ENCODE measurements at regions not wholly inside any gene's neighbourhood (a gene's known extent, or its start where the extent isn't known, plus 50 kb on each side); places are given as distances from the start of the nearest gene placed in this dataset.
"Not testable (repeated sequence)": the region's sequence is repeated elsewhere in the genome, so short reads cannot be mapped to it uniquely, and the experiment has no call there.

DNA sequence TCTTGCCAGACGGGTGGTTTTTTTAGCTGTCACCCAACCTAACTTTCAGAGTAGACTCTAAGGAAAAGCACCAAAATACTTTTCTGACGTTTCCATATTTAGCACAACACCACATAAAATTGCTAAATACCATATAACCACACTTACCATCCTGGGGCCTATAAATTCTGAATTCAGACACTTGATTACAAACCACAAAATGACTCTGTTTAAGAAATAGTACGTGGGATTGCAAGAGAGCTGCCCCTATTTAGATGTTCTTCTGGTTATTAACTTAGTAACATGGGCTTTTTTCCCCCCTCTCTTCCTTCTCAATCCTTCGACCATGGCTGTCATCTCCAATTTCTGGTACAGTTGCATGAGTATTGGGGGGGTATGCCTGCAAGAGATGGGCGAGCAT is 287.7 kb downstream of the BMP4 start:
- no peak for DNase-seq (ENCODE audit: low spot score)

DNA sequence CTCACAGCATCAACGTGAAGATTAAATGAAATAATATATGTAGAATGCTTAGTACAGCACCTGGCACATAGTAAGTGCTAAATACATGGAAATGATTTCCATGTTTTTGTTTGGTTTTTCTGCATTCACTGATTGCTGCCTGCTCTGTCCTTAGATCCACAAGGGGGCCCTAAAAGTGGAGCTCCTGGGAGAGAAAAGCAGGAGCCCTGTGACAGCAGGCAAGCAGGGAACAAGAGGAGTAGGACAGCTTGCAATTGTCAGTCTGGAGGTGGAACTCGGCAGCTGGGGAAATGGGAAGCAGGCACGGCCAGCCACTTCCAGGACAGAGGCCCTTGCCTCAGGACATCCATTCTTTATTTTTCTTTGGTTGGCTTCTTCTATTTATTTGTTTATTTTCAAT is 292.9 kb downstream of the BMP4 start:
- DNase-seq (ENCODE audit: low spot score), result no peak

DNA sequence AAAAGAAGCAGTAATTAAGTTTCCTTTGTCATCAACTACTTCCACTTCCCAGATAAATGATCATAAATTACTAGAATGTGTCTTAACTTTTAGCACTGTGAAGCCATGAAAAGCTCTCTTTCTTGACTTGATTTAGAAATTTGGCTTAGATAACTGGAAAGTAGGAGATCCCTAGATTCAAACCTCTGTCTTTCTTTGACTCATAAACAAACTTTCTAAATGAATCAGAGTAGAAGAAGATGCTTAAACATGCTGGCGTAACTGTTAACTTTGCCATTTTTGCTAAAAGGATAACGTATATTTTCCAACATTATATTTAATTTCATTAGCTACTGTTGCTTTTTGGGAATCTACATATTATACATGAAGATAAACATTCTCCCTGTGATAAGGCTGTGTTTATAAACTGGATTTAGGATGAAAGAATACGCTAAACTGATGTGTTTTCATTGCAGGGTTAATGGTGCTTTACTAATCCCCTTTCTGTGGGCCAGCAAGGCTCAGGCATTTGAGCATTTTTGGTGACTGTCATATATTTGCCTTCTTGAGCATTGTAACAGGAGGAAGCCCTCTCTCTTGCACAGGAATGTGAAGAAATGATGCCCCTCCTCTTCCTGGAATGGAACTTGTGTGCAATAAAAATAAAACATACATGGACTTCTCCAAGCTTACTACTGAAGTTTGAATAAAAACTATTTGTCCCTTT is 301.4 kb downstream of the BMP4 start:
- no peak for DNase-seq (ENCODE audit: low spot score)

DNA sequence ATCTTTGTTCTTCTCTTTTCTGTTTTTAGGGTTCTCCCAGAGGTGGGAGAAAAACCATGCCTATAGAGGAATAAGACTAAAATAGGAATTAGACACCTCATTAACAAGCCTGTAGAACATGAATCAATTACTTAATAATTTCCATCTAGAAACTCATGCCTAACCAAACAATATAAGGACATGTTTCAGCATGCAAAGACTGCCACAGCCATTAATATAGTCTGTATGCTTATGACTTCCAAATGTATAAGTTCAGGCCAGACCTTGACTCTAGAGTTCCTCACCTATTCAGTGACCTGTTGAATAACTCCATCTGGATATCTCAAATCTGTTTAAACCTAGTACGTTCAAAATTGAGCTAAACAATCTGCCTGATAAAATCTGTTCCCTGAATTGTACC is 304.6 kb downstream of the BMP4 start:
- DNase-seq (ENCODE audit: low spot score), result no peak

DNA sequence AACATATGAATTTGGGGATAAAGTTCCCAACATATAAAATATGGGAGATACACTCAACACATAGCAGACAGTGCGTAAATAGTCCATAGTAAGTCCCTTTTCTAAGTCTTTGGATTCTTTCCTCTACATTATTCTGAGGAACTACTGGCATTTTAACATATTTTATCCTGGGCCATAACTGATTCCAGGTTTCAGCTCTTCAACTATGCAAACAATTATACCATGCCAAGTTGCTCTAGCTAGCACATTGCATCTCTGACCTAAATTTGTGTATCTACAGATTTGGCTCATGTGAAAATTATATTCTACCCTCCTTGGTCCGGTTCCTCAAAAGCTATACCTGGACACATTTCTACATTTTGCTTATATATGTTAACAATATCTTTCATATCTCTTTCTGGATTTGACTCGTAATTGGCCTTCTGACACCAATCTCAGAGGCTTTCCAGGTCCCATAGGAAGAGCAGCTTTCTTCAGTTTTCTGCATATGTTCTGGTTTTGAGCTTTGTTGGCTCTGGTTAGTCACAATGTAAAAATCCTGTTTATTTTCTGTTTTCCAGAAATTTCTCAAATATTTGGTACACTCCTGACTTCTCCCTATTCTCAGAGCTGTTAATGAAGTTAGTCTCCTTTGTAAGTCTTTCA is 305.4 kb downstream of the BMP4 start:
- DNase-seq (ENCODE audit: low spot score), result no peak

DNA sequence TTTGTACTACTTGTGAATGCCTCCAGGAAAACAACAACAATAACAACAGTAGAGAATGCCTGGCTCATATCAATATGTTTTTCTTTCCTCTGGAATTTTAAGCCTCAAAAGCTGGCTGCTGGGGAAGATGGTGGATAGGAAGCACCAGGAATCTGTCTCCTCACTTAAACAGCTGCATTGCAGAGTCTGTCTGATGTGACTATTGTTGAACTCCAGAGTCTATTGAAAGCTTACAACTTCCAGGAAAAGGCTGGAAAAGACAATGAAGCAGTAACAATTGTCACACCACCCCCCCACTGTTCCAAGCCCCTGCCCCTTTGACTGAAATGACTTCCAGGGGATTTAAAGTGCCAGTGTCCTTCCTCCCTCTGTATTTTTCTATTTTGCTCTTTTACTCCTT is 309.7 kb downstream of the BMP4 start:
- no peak for DNase-seq (ENCODE audit: low spot score)

DNA sequence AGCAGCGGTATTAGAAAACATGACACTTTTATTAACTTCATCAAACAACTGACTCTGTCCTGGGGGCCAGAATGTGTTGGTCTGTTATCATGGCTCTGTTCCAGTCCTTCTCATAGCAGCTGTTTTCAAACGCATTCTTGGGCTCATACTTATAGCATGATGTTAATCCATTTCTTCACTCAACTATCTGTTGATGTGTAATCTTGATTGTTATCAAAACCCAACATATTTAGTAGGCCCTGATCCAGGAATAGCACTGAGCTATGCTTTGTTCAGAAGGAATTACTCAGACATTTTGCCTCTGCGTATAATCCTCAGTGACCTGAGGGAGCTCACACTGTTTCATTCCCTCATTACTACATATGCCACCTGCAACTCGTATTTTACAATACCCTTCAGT is 315.9 kb downstream of the BMP4 start:
- DNase-seq (ENCODE audit: low spot score), result no peak

DNA sequence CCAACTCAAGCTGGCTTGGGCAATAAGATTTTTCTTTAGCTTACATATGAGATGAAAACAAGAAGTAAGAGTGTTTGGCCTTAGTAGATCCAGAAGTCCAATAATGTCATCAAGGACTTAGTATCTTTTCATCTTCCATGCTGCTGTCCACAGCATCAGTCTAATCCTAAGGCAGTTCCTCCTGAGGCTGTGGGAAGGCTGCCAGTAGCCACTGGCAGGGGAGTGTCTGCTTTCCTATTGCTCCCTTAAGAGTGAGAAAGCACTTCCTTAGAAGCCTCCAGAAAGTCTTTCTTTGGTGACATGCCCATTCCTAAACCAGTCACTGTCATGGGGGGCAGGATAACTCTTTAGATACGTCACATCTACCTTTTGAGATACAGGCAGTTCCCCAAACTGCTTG is 317.7 kb downstream of the BMP4 start:
- no peak for DNase-seq (ENCODE audit: low spot score)

DNA sequence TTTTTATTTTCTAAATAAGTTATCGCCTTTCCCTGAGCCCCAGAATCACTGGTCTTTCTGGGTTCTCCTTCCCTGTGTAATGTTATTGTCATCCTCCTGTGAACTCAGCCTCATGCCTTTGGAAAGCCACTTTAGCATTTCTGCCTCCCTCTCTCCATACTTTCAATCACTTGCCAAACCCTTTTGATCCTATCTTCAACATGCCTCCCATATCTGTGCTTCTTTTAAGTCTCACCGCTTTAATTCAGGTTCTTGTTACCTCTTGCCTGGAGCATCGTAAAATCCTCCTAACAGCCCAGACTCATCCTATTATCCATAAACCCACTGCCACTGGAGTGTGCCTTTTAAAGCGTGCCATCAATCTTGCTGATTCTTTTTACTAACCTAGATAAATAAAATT is 321.8 kb downstream of the BMP4 start:
- no peak for DNase-seq (ENCODE audit: low spot score)

DNA sequence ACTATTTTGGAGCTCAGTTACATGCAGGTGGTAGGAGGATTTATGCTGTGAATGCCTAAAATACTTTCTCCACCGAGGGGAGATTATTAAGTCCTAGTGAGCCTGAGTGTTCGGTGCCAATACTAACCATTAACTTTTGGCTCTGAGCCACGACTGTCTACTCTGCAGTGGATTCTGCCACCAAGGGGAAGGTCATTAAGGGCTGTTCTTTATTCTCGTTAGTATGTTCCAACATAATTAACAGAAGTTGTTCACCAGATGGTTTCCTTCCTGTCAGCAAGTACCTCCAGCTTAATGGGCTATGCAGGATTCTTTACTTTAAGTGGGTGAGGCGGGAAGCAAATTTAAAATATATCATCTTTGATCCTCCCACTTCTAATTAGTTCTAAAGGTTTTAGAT is 326.3 kb downstream of the BMP4 start:
- DNase-seq (ENCODE audit: low spot score), result no peak

DNA sequence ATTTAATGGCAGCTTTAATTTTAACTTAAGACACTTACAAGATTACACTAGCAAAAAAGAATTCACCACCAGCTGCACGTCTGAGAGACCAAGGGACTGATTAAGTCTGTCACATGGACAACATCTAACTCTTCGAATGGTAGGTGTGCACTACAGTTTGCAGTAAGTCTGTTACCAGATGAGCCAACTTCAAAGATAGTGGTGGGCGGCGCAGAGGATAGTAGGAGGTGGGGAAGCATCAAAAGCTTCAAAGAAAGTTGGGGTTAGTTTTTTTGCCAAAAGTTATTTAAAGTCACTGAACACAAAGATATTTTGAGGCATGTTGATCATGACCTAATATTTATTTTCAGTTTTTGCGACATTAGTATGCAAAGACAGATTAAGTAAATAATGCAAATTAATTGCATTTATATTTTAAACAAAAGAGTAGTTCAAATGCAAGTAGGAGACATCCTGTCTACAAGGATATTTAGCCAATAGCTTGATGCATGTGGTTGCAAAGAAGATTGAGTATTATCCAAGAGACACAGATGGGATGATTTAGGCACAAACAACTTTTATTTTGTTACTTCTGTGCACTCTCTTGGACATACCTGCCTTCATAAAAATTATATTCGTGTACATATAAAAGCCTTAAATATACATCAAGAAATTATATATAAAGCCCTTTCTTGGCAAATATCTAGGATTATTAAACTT is 327.7 kb downstream of the BMP4 start:
- DNase-seq (ENCODE audit: low spot score), result no peak

DNA sequence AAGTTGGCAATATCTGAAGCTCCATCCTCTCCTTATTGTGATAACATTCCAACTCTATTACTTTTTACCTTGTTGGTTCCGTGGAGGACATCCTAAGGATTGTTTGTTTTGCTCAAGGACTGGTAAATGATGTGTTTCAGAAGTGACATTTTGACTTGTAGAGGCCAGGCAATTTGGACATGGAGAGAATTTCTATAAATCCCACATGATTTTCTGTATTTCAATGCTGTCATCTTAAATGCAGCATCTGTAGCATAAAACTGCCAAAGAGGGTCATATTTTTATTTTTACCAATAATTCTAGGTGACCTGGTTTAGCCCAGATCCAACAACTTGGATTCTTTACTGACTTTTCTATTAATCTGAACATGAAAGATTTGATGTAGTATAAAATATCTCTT is 328.4 kb downstream of the BMP4 start:
- no peak for DNase-seq (ENCODE audit: low spot score)

DNA sequence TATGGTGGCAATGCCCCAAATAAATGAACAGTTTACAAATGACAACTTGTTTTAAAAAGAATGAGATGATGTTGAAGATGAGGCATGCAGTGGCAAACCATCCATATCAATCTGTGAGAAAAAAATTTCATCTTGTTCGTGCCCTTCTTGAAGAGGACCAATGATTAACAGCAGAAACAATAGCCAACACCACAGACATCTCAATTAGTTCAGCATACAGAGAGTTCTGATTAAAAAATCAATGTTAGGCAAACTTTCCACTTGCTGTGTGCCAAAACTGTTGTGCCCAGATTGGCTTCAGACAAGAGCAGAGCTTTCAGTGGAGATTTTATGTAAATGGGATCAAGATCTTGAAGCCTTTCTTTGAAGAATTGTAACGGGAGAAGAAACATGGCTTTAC is 329.9 kb downstream of the BMP4 start:
- DNase-seq (ENCODE audit: low spot score), result peak; percentile 53

DNA sequence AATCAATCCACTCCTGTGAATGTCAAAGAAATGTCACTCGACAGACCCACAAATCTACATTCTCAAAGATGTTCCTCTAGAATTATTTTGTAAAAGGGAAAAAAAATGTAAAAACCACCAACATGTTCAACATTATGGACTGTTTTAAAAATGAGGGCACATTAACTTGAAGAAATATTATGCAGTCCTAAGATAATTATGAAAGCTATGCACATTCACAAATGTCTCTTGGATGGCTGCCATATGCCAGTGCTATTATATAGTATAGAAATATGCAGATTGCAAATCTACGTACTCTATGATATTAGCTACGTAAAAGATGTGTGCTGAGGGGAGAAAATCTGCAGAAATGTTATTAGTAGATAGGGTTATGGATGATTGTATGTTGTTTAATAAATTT is 334.2 kb downstream of the BMP4 start:
- no peak for DNase-seq (ENCODE audit: low spot score)

DNA sequence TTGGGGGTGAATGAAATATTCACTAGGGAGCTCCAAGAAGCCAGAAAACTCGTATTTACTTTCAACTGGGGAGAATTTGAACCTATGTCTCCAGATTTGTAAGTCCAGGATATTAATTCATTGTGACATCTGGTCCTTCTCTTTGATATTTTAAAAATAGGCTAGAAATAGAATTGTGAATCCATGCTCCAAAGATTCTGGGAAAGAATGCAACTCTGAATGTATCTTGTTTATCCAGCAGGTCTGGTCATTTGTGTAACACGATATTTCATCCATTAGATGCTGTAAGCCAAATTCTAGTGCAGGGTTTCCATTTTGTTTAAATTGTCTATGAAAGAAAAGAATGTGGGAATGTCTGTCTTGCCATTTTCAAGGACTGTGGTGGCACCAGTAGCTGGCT is 334.7 kb downstream of the BMP4 start:
- DNase-seq (ENCODE audit: low spot score), result no peak

DNA sequence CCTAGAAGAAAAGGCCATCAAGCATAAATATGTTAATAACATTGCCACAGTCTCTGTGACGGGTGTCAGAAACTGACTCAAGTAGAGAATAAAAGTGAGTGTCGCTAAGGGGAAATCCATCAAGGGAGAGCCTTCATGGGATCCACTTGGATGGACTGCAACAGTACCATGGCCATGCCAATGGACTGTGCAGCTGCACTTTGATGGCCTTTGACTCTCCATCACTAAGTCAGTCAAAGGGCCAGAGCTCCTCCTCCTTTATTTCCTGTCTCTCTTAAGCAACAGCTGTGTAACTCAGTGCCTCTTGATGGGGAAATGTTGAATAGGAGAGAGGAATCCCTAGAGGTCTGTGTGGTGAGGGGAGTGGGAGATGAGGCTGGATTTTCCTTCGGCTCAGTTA is 335.2 kb downstream of the BMP4 start:
- no peak for DNase-seq (ENCODE audit: low spot score)

DNA sequence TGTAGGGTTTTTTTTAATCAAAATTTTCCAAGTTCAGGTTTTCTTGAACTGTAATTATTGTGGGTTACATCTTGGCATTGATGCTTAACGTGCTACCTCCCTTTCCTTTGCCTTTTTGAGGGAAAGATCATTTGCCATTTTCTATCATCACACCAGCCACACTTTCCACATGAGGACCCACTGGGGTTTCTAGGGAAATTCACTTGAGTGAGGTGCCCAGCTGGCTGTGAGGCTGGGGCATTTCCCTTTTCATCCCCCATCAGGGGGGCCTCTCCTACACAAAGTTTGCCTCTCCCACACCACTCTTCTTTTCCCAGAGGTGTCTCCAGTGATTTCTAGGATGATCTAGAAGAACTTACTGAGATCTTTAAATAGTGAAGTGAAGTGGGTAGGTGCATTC is 335.7 kb downstream of the BMP4 start:
- no peak for DNase-seq (ENCODE audit: low spot score)

DNA sequence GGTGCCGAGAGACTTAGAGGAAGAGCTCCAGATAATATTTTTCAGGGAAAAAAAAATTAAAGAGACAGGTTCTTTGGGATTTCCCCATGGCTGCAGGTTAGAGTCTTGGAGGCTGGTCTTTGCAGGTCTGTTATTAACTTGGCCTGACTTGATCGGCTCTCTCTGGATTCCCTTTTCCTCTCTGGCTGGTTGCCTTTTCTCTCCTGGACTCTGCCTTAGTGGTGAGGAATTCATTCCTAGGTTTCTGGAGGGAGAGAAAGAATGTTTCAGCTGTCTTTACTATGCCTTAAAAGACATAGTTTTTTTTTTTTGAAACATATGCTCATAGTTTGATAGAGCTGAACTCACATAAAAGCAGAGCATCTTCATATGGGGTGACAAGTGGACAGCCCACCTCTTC is 336.3 kb downstream of the BMP4 start:
- DNase-seq (ENCODE audit: low spot score), result peak; percentile 51

DNA sequence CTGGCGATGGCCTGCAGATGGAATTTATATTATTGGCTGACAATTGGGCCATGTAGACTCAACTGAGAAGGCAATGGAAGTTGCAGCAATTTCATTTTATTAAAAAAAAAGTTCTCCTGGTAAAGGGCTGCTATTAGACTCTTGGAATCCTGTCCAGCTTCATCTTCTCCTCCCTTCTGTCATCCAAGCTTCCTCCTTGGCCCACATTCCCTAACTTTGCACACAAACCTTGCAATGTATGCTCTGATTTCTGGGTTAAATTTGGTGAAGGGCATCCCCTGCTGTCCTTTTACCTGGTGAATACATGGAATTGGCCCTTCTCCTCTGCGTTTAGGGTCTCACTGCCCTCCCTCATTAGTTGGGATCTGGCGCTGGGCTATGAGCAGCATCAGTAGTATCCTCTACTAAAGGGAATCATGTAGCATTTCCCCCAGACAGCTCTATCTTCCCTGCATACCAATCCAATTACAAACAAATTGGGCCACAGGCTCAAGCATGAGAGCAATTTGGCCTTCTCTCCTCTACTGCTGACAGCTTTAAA is 336.9 kb downstream of the BMP4 start:
- no peak for DNase-seq (ENCODE audit: low spot score)

DNA sequence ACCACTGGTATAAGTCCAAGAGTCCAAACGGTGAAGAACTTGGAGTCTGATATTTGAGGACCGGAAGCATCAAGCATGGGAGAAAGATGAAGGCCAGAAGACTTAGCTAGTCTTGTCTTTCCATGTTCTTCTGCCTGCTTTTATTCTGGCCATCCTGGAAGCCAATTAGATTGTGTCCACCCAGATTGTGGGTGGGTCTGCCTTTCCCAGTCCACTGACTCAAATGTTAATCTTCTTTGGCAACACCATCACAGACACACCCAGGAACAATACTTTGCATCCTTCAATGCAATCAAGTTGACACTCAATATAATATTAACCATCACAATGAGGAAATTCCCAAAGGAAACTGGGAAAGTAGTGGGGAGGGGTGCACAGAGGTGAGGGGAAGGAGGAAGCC is 340.1 kb downstream of the BMP4 start:
- DNase-seq (ENCODE audit: low spot score), result not testable (repeated sequence)

DNA sequence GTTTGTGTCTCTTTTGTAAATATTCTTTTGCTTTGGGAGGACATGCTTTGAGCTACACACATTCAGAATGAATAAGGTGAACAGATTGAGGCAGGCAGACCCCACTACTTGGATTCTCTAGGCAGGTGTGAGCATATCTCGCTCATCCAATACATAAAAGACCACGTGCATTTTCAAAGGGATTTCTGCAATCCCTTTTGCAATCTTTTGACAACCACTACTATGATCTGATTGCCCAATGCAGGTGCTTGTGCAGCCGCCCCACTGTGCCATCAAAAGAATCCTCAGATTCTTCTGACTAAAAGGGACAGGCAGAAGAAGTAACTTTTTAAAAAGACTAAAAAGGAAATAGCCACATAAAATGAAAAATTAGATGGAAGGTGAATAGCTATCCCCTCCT is 341.4 kb downstream of the BMP4 start:
- DNase-seq (ENCODE audit: low spot score), result no peak

DNA sequence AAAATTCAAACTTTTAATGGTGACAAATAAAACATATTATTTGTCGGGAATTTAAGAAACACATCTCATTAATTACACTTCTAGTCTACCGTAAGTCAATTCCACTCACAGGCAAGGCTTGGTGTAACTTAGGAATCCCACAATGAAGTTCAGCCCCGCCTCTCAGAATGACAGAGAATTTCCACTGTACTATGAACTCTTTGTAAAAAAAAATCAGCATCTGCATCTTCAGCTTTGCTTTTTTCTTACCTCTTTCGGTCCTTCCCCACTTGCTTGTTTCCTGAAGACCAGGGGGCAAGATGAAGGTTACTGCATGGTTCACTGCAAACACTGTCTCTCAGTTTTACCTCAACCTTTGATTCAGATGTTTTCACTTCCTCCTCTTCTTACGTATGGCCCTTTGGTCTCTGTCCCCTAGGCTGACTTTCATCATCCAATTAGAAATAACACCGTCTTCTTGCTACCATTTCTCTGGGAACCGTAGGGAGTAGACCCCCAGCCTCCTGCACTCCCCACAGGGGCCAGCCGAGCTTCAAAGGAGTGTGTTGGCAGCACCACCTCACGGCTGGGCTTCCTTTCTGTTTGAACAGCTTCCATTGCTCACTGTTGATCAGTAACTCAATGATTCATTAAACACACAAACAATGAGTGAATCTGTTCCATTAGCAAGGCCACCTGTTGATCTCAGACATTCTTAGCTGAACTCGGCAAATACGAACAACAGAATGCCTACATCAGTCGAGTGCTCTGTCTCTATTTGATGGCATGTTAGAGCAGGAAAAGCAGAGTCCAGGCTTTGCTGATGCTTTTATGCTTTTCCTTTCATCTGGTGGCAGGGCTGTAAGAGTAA is 343.0 kb downstream of the BMP4 start:
- peak; percentile 59 for DNase-seq (ENCODE audit: low spot score)

Measured in mucosa of gallbladder (tissue), 1 donor.